AG10803 (cell line): ENCODE measurements at regions not wholly inside any gene's neighbourhood (a gene's known extent, or its start where the extent isn't known, plus 50 kb on each side); places are given as distances from the start of the nearest gene placed in this dataset.

Experiments used
- DNase-seq: peaks from one replicate; pipeline ENCODE4 v3.0.0; 2010; ENCODE audit warnings: low read depth
- H3K4me3 ChIP-seq: 2 replicates; pipeline ENCODE4 v1.5.1; 2011; ENCODE audit warnings: mild to moderate bottlenecking, low read length, control low read depth
- TF ChIP-seq, protein P1 (sequence below): conservative IDR thresholded peaks from 2 replicates; pipeline ENCODE4 v1.5.1; 2011; ENCODE audit warnings: mild to moderate bottlenecking, low read length, control low read depth, inconsistent platforms

GRCh38 chr7:83852136-83852535 is 203.2 kb upstream of the SEMA3E start:
- H3K4me3 ChIP-seq: no peak overlapping the region
- TF ChIP-seq, protein P1, sequence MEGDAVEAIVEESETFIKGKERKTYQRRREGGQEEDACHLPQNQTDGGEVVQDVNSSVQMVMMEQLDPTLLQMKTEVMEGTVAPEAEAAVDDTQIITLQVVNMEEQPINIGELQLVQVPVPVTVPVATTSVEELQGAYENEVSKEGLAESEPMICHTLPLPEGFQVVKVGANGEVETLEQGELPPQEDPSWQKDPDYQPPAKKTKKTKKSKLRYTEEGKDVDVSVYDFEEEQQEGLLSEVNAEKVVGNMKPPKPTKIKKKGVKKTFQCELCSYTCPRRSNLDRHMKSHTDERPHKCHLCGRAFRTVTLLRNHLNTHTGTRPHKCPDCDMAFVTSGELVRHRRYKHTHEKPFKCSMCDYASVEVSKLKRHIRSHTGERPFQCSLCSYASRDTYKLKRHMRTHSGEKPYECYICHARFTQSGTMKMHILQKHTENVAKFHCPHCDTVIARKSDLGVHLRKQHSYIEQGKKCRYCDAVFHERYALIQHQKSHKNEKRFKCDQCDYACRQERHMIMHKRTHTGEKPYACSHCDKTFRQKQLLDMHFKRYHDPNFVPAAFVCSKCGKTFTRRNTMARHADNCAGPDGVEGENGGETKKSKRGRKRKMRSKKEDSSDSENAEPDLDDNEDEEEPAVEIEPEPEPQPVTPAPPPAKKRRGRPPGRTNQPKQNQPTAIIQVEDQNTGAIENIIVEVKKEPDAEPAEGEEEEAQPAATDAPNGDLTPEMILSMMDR: no peak
- no peak for DNase-seq

DNA sequence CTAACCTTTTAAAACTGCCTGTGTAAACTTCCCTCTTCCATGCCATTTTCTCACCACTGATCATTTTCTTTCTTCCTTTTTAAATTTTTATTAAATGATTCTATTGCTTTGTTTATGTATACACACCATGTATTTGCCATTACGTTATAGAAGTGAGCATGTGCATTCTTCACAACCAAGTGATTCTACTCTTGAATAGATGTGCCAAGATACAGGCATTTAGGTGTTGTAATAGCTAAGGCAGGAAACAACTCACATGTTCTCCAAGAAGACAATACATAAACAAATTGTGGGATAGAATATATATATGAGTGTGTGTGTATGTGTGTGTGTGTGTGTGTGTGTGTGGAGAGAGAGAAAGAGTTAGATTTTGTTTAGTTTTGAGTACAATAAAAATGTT is 202.6 kb upstream of the SEMA3E start:
- TF ChIP-seq, protein P1: no peak
- DNase-seq: no peak
- no peak overlapping the region for H3K4me3 ChIP-seq

GRCh38 chr7:83850941-83851340 is 202.0 kb upstream of the SEMA3E start:
- no peak overlapping the region for H3K4me3 ChIP-seq
- no peak for DNase-seq
- TF ChIP-seq, protein P1: no peak

DNA sequence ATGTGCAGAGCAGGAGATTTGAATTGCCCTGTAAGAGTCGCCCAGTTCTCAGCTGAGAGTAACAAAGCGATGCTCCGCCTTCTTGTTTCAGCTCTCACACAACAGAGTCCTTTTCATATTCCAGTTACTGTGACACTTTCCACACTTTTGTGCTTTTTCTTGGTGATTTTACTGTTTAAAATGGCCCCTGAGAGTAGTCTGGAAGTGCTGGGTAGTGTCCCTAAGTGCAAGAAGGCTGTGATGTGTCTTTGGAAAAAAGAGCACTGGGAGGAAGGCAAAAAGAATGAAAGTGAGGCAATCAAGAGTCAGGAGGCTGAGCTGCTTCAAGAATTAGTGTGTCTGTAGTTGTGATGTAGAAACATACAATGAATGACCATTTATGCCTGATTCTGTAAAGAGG is 201.2 kb upstream of the SEMA3E start:
- no peak overlapping the region for H3K4me3 ChIP-seq
- TF ChIP-seq, protein P1: no peak

DNA sequence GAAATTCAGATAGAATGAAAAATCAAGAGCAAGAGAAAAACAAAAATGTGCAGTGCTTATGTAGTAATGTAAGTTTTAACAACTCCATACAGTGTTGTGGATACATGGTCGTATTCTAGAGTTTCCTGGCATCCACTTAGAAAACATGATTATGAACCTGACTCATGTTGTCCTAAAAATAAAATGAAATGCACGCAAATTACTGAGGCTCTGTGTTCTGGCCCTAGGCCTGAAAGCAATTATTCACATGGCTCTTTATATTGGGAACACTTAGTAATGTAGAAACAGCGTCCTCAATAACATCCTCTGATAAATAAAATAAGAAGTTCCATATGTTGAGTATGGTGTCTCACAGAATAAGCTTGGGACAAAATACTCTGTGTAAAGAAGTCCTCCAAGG is 200.2 kb upstream of the SEMA3E start:
- H3K4me3 ChIP-seq: no peak overlapping the region
- TF ChIP-seq, protein P1: no peak
- peak; percentile 53 for DNase-seq

More for the DNA sequence above, 201.2 kb upstream of the SEMA3E start:
- peak; percentile 9 for DNase-seq

DNA sequence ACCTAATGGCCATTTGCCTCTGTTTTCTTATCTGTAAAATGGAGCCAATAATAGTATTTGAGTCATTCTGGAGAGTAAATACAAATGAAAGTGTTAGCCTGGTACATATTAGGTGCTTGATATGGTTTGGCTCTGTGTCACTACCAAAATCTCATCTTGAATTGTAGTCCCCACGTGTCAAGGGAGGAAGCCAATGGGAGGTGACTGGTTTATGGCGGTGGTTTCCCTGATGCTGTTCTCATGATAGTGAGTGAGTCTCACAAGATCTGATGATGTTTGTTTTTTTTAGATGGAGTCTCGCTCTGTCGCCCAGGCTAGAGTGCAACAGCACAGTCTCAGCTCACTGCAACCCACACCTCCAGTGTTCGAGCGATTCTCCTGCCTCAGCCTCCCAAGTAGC is 194.0 kb upstream of the SEMA3E start:
- no peak for DNase-seq
- H3K4me3 ChIP-seq: no peak overlapping the region
- TF ChIP-seq, protein P1: no peak

DNA sequence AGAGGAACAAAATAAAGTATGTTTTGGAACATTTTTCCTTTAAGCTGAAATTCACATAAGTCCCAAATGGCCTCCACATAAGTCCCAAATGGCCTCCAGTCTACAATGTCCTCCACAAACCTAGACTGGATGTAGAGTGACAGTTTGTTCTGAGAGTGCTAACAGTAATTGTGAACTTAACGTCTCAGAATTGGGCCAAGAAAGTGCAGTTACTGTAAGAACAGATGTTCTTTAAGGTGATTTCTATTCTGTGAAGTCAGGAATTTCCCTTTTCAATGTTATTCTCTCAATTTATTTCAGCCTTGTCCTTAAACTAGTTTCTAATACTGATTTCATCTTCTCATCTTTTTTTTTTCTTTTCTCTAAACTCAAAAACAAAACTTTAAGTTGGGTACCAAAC is 188.7 kb upstream of the SEMA3E start:
- no peak overlapping the region for H3K4me3 ChIP-seq
- no peak for DNase-seq
- TF ChIP-seq, protein P1: no peak
